ENCODE measurements at regions not wholly inside any gene's neighbourhood (a gene's known extent, or its start where the extent isn't known, plus 50 kb on each side); places are given as distances from the start of the nearest gene placed in this dataset.

DNA sequence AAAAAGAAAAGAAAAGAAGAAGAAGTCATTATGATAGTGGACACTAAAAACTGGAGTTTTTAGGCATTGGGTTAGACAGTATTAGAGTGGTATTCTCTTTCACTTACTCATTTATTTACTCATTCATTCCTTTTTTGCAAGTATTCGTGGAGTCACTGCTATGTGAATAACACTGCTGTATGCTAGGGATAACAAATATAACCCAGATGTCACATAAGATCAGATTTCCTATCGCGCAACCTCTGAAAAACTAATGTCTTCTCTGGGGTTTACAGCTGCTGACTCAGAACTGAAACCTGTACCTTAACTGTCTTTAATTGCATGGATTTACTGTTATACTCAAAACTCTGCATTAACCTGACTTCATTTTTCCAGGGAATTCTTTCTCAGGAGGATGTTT is 353.7 kb downstream of the LRIG3 start:
- H2BK5ac ChIP-seq (ENCODE audit: low read depth, low read length, poor library complexity, severe bottlenecking) = peak overlapping the region; percentile 98
- in situ Hi-C loops (cut with MboI; ENCODE audit: low sequenced_read_pairs) = loop anchor here (10.0 kb wide), 1 partner anchor 188 kb away; no protein-coding TSS in a partner anchor
- H2BK15ac ChIP-seq (ENCODE audit: low read depth, low read length) = peak overlapping the region; percentile 99; the same call in 1 of the 3 replicates
- dilution Hi-C loops (cut with HindIII; ENCODE audit: low sequenced_read_pairs, unreplicated experiment) = no loop called here
- H2BK20ac ChIP-seq (ENCODE audit: low read depth, low read length) = peak overlapping the region; percentile 99
- H3K79me1 ChIP-seq (ENCODE audit: low read depth in 1 of 2, low read length in 2 of 2) = no peaks in the 10 kb centered on the region
- H3K4me1 ChIP-seq (ENCODE audit: control insufficient read depth, insufficient read depth, low read length) = peaks cover 16% of the 10 kb centered on the region
- H3K27me3 ChIP-seq (ENCODE audit: control insufficient read depth, insufficient read depth, low read length) = no peaks in the 10 kb centered on the region
- peak overlapping the region; percentile 98 for H4K91ac ChIP-seq (ENCODE audit: insufficient read depth, low read depth, low read length)
- peaks cover 7% of the 10 kb centered on the region; the same call in 1 of the 2 replicates for H3K9me1 ChIP-seq (ENCODE audit: insufficient read depth, low read length)
- DNase-seq = peak; percentile 98
- peak overlapping the region; percentile 40; the same call in 1 of the 2 replicates for H3K4me2 ChIP-seq (ENCODE audit: low read depth, low read length)
- no peak overlapping the region for H2AK9ac ChIP-seq (replicated peaks; ENCODE audit: low read depth, low read length, poor library complexity)
- 0 out of 2 replicates have a peak overlapping the region, but pooled peaks have one; percentile 8 for H3K56ac ChIP-seq (ENCODE audit: extremely low read depth, insufficient read depth, low read length)
- TF ChIP-seq CEBPB (IDR thresholded peaks at IDR 0.05; ENCODE audit: low read depth, low read length) (peak; percentile 78), MAFK (IDR thresholded peaks at IDR 0.05; ENCODE audit: low read depth, low read length) (peak; percentile 68), BHLHE40 (IDR thresholded peaks at IDR 0.05; ENCODE audit: low read depth, low read length) (no peak; the same call in 1 of the 2 replicates), NFE2L2 (IDR thresholded peaks at IDR 0.05; ENCODE audit: low read depth, low read length) (peak; percentile 42; the same call in 1 of the 2 replicates), FOS (IDR thresholded peaks at IDR 0.05; ENCODE audit: low read depth, low read length) (peak; percentile 81), POLR2A (IDR thresholded peaks at IDR 0.05; ENCODE audit: low read depth, low read length) (no peak), MXI1 (IDR thresholded peaks at IDR 0.05; ENCODE audit: borderline replicate concordance, low read depth, low read length) (no peak)
- peak overlapping the region; percentile 99 for H3K4ac ChIP-seq (ENCODE audit: low read depth, low read length)
- peak overlapping the region in 1 of 2 experiments; percentile 98; a peak in 2 of 4 replicates for H4K8ac ChIP-seq (ENCODE audit: low read depth in 2 of 2, low read length in 2 of 2)
- H2AFZ ChIP-seq (replicated peaks; ENCODE audit: low read length, poor library complexity) = no peak overlapping the region
- H3K18ac ChIP-seq (ENCODE audit: low read depth, low read length) = peak overlapping the region; percentile 100; the same call in 1 of the 2 replicates
- H3K9ac ChIP-seq (ENCODE audit: low read depth, low read length) = no peak overlapping the region
- peak overlapping the region; percentile 100 for H2BK120ac ChIP-seq (ENCODE audit: low read depth, low read length)
- intact Hi-C loops (cut with micrococcal nuclease) = loop anchor here (5.0 kb wide), 1 partner anchor 196 kb away; no protein-coding TSS in a partner anchor
- H3K27ac ChIP-seq (ENCODE audit: insufficient read depth, low read length) = peak overlapping the region; percentile 98
- POLR2A ChIA-PET (ENCODE audit: unreplicated experiment) = no interaction called here
- WGBS, 2 experiments (ENCODE audit: extremely low coverage in 2 of 2, insufficient read length in 1 of 2) = 0% methylated on average over 2 of the region's 3 CpGs; no CpG with 5 or more reads in 1 of the 2 experiments
- no peak overlapping the region for H2AK5ac ChIP-seq (ENCODE audit: low read depth, low read length)
- H4K5ac ChIP-seq (ENCODE audit: low read depth, low read length) = peak overlapping the region; percentile 23; the same call in 1 of the 2 replicates
- no peaks in the 10 kb centered on the region for H4K20me1 ChIP-seq (ENCODE audit: insufficient read depth, low read length)
- H3K36me3 ChIP-seq (ENCODE audit: control insufficient read depth, insufficient read depth, low read length) = no peaks in the 10 kb centered on the region
- no TSS peak for BruUV-seq (replicated peaks)
- no peak overlapping the region for H3K4me3 ChIP-seq (ENCODE audit: insufficient read depth, low read depth, low read length)
- CTCF ChIA-PET = interaction anchor here (0.6 to 1.0 kb wide), 2 partner anchors 63 to 74 kb away, joined by 3 read pairs; no protein-coding TSS in a partner anchor
- H3K23ac ChIP-seq (ENCODE audit: low read depth, low read length) = no peak overlapping the region
- ATAC-seq (ENCODE audit: low read depth) = peak; percentile 87
- no peaks in the 10 kb centered on the region for H3K9me3 ChIP-seq (ENCODE audit: control insufficient read depth, insufficient read depth, low read length)
- H3K14ac ChIP-seq (replicated peaks; ENCODE audit: low read depth, low read length) = no peak overlapping the region
